ENCODE measurements at regions not wholly inside any gene's neighbourhood (a gene's known extent, or its start where the extent isn't known, plus 50 kb on each side); places are given as distances from the start of the nearest gene placed in this dataset.
"Not testable (repeated sequence)": the region's sequence is repeated elsewhere in the genome, so short reads cannot be mapped to it uniquely, and the experiment has no call there.

DNA sequence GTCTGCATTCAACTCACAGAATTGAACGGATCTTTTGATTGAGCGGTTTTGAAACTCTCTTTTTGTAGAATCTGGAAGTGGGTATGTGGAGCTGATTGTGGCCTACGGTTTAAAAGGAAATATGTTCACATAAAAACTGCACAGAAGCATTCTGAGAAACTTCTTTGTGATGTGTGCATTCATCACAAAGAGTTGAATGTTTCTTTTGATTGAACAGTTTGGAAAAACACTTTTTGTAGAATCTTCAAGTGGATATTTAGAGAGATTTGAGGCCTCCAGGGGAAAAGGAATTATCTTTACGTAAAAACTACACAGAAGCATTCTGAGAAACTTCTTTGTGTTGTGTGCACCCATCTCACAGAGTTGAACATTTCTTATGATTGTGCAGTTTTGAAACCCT is 3125.5 kb upstream of the OR11H1 start:
- TF ChIP-seq, protein P1, sequence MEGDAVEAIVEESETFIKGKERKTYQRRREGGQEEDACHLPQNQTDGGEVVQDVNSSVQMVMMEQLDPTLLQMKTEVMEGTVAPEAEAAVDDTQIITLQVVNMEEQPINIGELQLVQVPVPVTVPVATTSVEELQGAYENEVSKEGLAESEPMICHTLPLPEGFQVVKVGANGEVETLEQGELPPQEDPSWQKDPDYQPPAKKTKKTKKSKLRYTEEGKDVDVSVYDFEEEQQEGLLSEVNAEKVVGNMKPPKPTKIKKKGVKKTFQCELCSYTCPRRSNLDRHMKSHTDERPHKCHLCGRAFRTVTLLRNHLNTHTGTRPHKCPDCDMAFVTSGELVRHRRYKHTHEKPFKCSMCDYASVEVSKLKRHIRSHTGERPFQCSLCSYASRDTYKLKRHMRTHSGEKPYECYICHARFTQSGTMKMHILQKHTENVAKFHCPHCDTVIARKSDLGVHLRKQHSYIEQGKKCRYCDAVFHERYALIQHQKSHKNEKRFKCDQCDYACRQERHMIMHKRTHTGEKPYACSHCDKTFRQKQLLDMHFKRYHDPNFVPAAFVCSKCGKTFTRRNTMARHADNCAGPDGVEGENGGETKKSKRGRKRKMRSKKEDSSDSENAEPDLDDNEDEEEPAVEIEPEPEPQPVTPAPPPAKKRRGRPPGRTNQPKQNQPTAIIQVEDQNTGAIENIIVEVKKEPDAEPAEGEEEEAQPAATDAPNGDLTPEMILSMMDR (IDR thresholded peaks at IDR 0.05): not testable (repeated sequence)
- not testable (repeated sequence) for TF ChIP-seq EZH2, EZH2phosphoT487 (IDR thresholded peaks at IDR 0.05)

Measured in neural progenitor cell (in vitro differentiated cells).